Kidney (tissue), 13 donors: ENCODE measurements at regions not wholly inside any gene's neighbourhood (a gene's known extent, or its start where the extent isn't known, plus 50 kb on each side); places are given as distances from the start of the nearest gene placed in this dataset.

Source experiments
- DNase-seq, 5 donors: peaks; one replicate each; pipeline ENCODE4 v3.0.0-alpha.2; 2013 to 2020
- FAIRE-seq: peaks from 2 replicates; lab custom pipeline; 2012; peaks lifted over from hg19 to GRCh38; lab: Jason Lieb, UNC
- H3K27ac ChIP-seq, 2 donors: one replicate each; pipeline ENCODE4 v1.7.0; 2013; ENCODE audit warnings: low read depth in 2 of 2, low read length in 2 of 2, inconsistent platforms in 1 of 2
- H3K27me3 ChIP-seq: one replicate; pipeline ENCODE4 v1.7.1; 2013; ENCODE audit warnings: low read length, inconsistent platforms; ENCODE audit not compliant: control insufficient read depth, insufficient read depth
- H3K36me3 ChIP-seq, 3 donors: one replicate each; pipeline versions ENCODE4 v1.7.0 to v1.7.1; 2013; ENCODE audit warnings: low read length in 3 of 3, control low read depth in 1 of 3, inconsistent platforms in 1 of 3; ENCODE audit not compliant: insufficient read depth in 3 of 3, control insufficient read depth in 2 of 3
- H3K4me1 ChIP-seq, 3 donors: one replicate each; pipeline versions ENCODE4 v1.7.0 to v1.7.1; 2013; ENCODE audit warnings: low read length in 3 of 3, inconsistent platforms in 1 of 3, low read depth in 1 of 3; ENCODE audit not compliant: control insufficient read depth in 2 of 3, insufficient read depth in 2 of 3
- H3K4me3 ChIP-seq, 3 donors: one replicate each; pipeline versions ENCODE4 v1.7.0 to v1.8.1; 2013; ENCODE audit warnings: low read length in 3 of 3, control low read depth in 1 of 3, inconsistent platforms in 1 of 3
- H3K9ac ChIP-seq, 3 donors: one replicate each; pipeline versions ENCODE4 v1.7.0 to v1.7.1; 2013; ENCODE audit warnings: low read length in 3 of 3, control low read depth in 1 of 3, inconsistent platforms in 1 of 3
- H3K9me3 ChIP-seq, 3 donors: one replicate each; pipeline versions ENCODE4 v1.7.0 to v1.7.1; 2013; ENCODE audit warnings: low read length in 3 of 3, control low read depth in 1 of 3, inconsistent platforms in 1 of 3; ENCODE audit not compliant: control insufficient read depth in 2 of 3, insufficient read depth in 1 of 3
- intact Hi-C: fragments of 100-400 bp; cut with DNase I; formaldehyde crosslinking; loops from one replicate; pipeline ENCODE4 v1.11.1; 2022
- TF ChIP-seq, protein P1 (sequence below): IDR thresholded peaks from 3 replicates; pipeline ENCODE4 v1.5.1; 2012; ENCODE audit warnings: mild to moderate bottlenecking, moderate library complexity, borderline replicate concordance; ENCODE audit not compliant: insufficient read depth; ENCODE audit errors: extremely low read depth
- donor health status: control.
- donor health status: control.
- donor health status: control.
- donor health status: control.
- donor health status: control.
- donor health status: DM: yes; HTN: yes; CAD: no.
- donor health status: Normal renal cell carcinoma (clear cell type).

DNA sequence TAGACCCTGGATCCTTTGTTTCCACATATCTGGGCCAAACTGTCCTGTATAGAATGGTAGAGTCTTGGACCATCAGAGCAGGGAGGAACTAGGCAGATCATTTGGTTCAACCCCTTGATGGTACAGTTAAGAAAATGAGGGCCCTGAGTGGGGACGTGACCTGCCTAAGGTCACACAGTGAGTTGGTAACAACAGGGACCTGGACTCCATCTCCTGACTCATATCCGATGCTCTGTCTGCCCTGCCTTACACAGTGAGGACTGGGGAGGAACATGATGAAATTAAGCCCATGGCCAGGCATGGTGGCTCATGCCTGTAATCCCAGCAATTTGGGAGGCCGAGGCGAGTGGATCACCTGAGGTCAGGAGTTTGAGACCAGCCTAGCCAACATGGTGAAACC, 440.2 kb downstream of the PTPRU start:
- no peaks in the 10 kb centered on the region for H3K9me3 ChIP-seq
- FAIRE-seq (no peak), DNase-seq (no peak)
- TF ChIP-seq, protein P1, sequence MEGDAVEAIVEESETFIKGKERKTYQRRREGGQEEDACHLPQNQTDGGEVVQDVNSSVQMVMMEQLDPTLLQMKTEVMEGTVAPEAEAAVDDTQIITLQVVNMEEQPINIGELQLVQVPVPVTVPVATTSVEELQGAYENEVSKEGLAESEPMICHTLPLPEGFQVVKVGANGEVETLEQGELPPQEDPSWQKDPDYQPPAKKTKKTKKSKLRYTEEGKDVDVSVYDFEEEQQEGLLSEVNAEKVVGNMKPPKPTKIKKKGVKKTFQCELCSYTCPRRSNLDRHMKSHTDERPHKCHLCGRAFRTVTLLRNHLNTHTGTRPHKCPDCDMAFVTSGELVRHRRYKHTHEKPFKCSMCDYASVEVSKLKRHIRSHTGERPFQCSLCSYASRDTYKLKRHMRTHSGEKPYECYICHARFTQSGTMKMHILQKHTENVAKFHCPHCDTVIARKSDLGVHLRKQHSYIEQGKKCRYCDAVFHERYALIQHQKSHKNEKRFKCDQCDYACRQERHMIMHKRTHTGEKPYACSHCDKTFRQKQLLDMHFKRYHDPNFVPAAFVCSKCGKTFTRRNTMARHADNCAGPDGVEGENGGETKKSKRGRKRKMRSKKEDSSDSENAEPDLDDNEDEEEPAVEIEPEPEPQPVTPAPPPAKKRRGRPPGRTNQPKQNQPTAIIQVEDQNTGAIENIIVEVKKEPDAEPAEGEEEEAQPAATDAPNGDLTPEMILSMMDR = no peak
- H3K4me1 ChIP-seq = no peaks in the 10 kb centered on the region
- intact Hi-C loops = no loop called here
- no peak overlapping the region for H3K9ac ChIP-seq
- H3K27ac ChIP-seq = no peak overlapping the region
- no peak overlapping the region for H3K4me3 ChIP-seq
- no peaks in the 10 kb centered on the region for H3K36me3 ChIP-seq
- H3K27me3 ChIP-seq = no peaks in the 10 kb centered on the region

DNA sequence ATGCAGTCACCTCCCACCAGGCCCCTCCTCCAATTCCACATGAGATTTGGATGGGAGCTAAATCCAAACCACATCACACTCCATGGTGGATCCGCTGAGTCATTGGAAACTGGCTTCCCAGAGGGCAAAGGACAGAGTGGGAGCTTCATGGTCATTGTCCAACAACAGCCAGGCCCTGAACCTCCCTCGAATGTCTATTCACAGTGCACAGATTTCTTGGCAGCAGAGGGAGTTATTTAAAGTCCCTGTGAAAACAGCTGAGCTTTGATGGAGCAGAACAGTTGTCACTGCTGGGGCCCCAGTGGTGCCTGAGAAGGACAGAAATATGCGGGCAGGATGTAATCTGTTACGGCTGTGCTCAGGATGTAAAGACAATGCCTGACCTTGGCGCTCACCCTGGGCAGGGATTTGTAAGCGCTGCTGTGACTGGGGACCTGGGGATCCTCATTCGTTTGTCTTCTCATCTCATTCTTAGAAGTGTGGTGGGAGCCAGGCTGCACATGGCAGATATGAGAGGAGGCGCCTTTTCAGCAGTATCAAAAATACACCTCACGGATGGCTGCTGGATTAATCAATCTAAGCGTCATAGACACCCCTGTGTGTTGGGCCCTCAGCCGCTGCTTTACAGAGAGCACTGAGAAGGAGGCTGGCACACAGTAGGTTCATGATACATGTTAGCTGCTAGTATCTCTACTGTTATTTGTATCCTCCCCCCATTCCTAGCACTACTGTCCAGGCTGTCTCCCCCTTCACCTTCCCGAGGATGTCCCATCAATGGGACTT, 439.4 kb downstream of the PTPRU start:
- FAIRE-seq = no peak
- intact Hi-C loops = no loop called here
- no peaks in the 10 kb centered on the region for H3K4me1 ChIP-seq
- no peak overlapping the region for H3K9ac ChIP-seq
- H3K27ac ChIP-seq = no peak overlapping the region
- no peaks in the 10 kb centered on the region for H3K27me3 ChIP-seq
- H3K4me3 ChIP-seq = no peak overlapping the region
- TF ChIP-seq, protein P1 = no peak
- DNase-seq = peak in 4 of 5 donors; percentile 21 to 69 (median 47)
- H3K9me3 ChIP-seq = no peaks in the 10 kb centered on the region
- H3K36me3 ChIP-seq = no peaks in the 10 kb centered on the region

DNA sequence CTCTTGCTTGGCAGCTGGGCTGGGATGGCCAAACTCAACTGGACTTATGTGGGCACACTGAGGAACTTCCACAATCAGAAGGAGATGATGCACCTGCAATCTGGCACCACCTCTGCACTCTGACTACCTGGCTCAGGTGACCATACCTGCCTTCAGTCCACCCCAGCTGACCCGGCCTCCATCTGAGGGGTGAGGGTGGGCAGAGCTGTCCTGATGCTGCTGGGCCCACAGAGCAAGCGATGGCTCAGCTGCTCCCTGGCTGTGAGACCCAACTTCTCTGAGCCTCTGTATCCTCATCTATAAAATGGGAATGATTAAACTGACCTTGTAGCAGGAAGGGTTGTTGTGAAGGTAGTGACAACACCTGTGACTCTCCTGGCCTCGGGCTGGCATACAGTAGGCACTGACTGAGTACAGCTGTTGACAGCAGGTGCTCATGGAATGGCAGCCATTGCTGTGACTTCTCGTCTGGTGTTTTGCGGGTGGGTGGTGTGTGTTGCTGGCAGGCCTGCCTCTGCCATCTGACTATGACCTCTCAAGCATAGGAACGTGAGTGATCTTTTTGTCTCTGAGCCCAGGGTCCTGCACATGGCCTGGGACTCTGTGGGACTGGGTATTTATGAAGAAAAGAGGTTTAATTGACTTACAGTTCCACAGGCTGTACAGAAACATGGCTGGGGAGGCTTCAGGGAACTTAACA, 438.5 kb downstream of the PTPRU start:
- Histone ChIP-seq H3K9me3 (no peaks in the 10 kb centered on the region), H3K27me3 (no peaks in the 10 kb centered on the region), H3K27ac (no peak overlapping the region), H3K9ac (no peak overlapping the region), H3K4me3 (no peak overlapping the region), H3K36me3 (no peaks in the 10 kb centered on the region), H3K4me1 (no peaks in the 10 kb centered on the region)
- intact Hi-C loops = no loop called here
- FAIRE-seq (no peak), DNase-seq (peak in 2 of 5 donors; percentile 5 to 18)
- TF ChIP-seq, protein P1 = no peak
